ENCODE measurements at regions not wholly inside any gene's neighbourhood (a gene's known extent, or its start where the extent isn't known, plus 50 kb on each side); places are given as distances from the start of the nearest gene placed in this dataset.

DNA sequence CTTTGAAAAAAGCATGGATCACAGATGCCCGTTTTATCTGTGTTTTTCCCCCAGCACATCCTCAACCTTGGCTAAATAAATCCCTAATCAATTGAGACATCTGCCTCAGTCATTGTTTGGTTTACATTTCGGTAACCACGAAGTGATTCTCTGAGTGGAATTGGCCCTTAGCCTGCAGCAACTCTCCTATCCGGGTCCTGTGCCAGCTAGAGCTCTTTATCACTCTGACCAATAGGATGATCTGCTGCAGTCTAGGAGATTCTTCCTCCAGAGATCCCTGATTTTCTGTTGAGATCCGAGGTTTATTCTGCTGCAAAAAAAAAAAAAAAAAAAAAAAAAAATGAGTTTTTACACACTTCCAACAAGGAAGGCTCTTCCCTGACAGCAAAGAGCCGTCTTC, 137.3 kb downstream of the KCNA4 start:
- TF ChIP-seq, protein P1, sequence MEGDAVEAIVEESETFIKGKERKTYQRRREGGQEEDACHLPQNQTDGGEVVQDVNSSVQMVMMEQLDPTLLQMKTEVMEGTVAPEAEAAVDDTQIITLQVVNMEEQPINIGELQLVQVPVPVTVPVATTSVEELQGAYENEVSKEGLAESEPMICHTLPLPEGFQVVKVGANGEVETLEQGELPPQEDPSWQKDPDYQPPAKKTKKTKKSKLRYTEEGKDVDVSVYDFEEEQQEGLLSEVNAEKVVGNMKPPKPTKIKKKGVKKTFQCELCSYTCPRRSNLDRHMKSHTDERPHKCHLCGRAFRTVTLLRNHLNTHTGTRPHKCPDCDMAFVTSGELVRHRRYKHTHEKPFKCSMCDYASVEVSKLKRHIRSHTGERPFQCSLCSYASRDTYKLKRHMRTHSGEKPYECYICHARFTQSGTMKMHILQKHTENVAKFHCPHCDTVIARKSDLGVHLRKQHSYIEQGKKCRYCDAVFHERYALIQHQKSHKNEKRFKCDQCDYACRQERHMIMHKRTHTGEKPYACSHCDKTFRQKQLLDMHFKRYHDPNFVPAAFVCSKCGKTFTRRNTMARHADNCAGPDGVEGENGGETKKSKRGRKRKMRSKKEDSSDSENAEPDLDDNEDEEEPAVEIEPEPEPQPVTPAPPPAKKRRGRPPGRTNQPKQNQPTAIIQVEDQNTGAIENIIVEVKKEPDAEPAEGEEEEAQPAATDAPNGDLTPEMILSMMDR (IDR thresholded peaks at IDR 0.05; ENCODE audit: insufficient read depth, low read length, poor library complexity, severe bottlenecking), result no peak
- no peak for TF ChIP-seq EZH2phosphoT487 (conservative IDR thresholded peaks at IDR 0.05; ENCODE audit: low read length)
- H4K20me1 ChIP-seq (ENCODE audit: low read depth, low read length), result no peaks in the 10 kb centered on the region
- H3K4me3 ChIP-seq (ENCODE audit: insufficient read depth, low read length, poor library complexity, severe bottlenecking), result no peak overlapping the region
- no peak overlapping the region for H3K9ac ChIP-seq (ENCODE audit: low read length)
- H3K36me3 ChIP-seq (ENCODE audit: low read length), result no peaks in the 10 kb centered on the region
- H3K9me2 ChIP-seq (replicated peaks; ENCODE audit: insufficient read depth, low read length), result no peaks in the 10 kb centered on the region
- no peaks in the 10 kb centered on the region for H3K79me2 ChIP-seq (ENCODE audit: insufficient read depth, low read length)
- no peak overlapping the region for H2AFZ ChIP-seq (ENCODE audit: low read depth, low read length, severe bottlenecking)
- H3K9me3 ChIP-seq (ENCODE audit: insufficient read depth, low read length), result no peaks in the 10 kb centered on the region; the same call in 1 of the 2 replicates
- no peak overlapping the region for H3K4me2 ChIP-seq (ENCODE audit: low read depth, low read length, poor library complexity, severe bottlenecking)
- no peaks in the 10 kb centered on the region for H3F3A ChIP-seq (ENCODE audit: insufficient read depth)
- H3K27ac ChIP-seq (ENCODE audit: low read depth, low read length), result no peak overlapping the region
- H3K27me3 ChIP-seq (ENCODE audit: low read length), result no peaks in the 10 kb centered on the region

DNA sequence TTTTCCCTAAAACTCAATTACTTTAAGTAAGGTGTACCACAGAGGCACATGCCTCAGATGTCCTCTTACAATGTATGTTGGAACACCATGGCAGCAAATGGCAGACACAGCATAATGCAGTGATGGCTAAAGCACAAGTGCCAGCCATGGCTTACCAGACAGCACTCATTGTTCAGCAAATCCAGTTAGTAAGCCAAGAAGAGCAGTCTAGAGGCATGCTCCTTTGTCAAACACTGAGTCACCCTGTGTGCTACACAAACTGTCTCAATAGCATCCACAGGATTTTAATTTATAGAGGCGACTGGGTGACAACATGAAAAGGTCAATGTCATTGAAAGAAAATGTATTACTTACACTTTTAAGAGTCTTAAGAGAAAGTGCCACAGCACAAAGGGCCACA, 140.6 kb downstream of the KCNA4 start:
- no peaks in the 10 kb centered on the region for H3K79me2 ChIP-seq (ENCODE audit: insufficient read depth, low read length)
- H3K27me3 ChIP-seq (ENCODE audit: low read length), result no peaks in the 10 kb centered on the region
- H2AFZ ChIP-seq (ENCODE audit: low read depth, low read length, severe bottlenecking), result no peak overlapping the region
- H3K9me2 ChIP-seq (replicated peaks; ENCODE audit: insufficient read depth, low read length), result no peaks in the 10 kb centered on the region
- no peak overlapping the region for H3K9ac ChIP-seq (ENCODE audit: low read length)
- no peak overlapping the region for H3K27ac ChIP-seq (ENCODE audit: low read depth, low read length)
- no peaks in the 10 kb centered on the region for H3F3A ChIP-seq (ENCODE audit: insufficient read depth)
- H4K20me1 ChIP-seq (ENCODE audit: low read depth, low read length), result no peaks in the 10 kb centered on the region
- no peak overlapping the region for H3K4me3 ChIP-seq (ENCODE audit: insufficient read depth, low read length, poor library complexity, severe bottlenecking)
- no peaks in the 10 kb centered on the region for H3K9me3 ChIP-seq (ENCODE audit: insufficient read depth, low read length)
- TF ChIP-seq, protein P1 (IDR thresholded peaks at IDR 0.05; ENCODE audit: insufficient read depth, low read length, poor library complexity, severe bottlenecking), result no peak
- no peak for TF ChIP-seq EZH2phosphoT487 (conservative IDR thresholded peaks at IDR 0.05; ENCODE audit: low read length)
- no peaks in the 10 kb centered on the region for H3K36me3 ChIP-seq (ENCODE audit: low read length)
- no peak overlapping the region for H3K4me2 ChIP-seq (ENCODE audit: low read depth, low read length, poor library complexity, severe bottlenecking)

DNA sequence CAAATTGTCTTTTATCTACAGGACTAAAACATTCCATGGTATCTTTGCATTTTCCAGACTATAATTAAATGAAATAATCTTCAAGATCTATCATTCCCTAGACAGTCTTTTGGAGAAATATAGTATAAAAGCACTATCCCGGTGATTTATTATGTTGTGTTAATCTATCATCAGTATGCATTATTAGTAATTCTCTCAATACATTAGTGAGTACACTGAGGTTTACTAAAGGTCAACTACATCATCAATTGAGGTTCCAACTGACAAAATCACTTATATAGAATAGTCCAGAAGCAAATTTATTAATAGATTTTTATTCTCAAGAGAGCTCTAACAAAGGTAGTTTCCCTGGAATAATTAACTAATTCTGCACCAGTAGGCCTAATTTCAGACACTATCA, 169.6 kb downstream of the KCNA4 start:
- no peak overlapping the region for H3K4me3 ChIP-seq (ENCODE audit: insufficient read depth, low read length, poor library complexity, severe bottlenecking)
- no peak for TF ChIP-seq EZH2phosphoT487 (conservative IDR thresholded peaks at IDR 0.05; ENCODE audit: low read length)
- TF ChIP-seq, protein P1 (IDR thresholded peaks at IDR 0.05; ENCODE audit: insufficient read depth, low read length, poor library complexity, severe bottlenecking), result no peak
- no peak overlapping the region for H3K27ac ChIP-seq (ENCODE audit: low read depth, low read length)

More for the DNA sequence above, 169.6 kb downstream of the KCNA4 start:
- H3K36me3 ChIP-seq (ENCODE audit: low read length), result no peaks in the 10 kb centered on the region
- H3K27me3 ChIP-seq (ENCODE audit: low read length), result no peaks in the 10 kb centered on the region
- no peaks in the 10 kb centered on the region for H4K20me1 ChIP-seq (ENCODE audit: low read depth, low read length)
- H2AFZ ChIP-seq (ENCODE audit: low read depth, low read length, severe bottlenecking), result no peak overlapping the region
- H3F3A ChIP-seq (ENCODE audit: insufficient read depth), result no peaks in the 10 kb centered on the region
- no peaks in the 10 kb centered on the region for H3K9me3 ChIP-seq (ENCODE audit: insufficient read depth, low read length)
- no peaks in the 10 kb centered on the region for H3K9me2 ChIP-seq (replicated peaks; ENCODE audit: insufficient read depth, low read length)
- no peak overlapping the region for H3K4me2 ChIP-seq (ENCODE audit: low read depth, low read length, poor library complexity, severe bottlenecking)
- no peak overlapping the region for H3K9ac ChIP-seq (ENCODE audit: low read length)
- no peaks in the 10 kb centered on the region for H3K79me2 ChIP-seq (ENCODE audit: insufficient read depth, low read length)

Data from SU-DHL-6 (cell line).